CD14-positive monocyte (primary cell): ENCODE measurements at regions not wholly inside any gene's neighbourhood (a gene's known extent, or its start where the extent isn't known, plus 50 kb on each side); places are given as distances from the start of the nearest gene placed in this dataset.

ENCODE experiments used
- DNase-seq, 3 donors: peaks; one replicate each; pipeline ENCODE4 v3.0.0-alpha.2; 2011 to 2022
- H2AFZ ChIP-seq: 2 replicates; pipeline ENCODE4 v1.6.0; 2012; ENCODE audit warnings: mild to moderate bottlenecking, low read depth, low read length, inconsistent platforms; ENCODE audit not compliant: insufficient read depth, poor library complexity, severe bottlenecking
- H3K27ac ChIP-seq, 2 donors: 1 replicate in 1 of 2; 2 replicates in 1 of 2; pipeline ENCODE4 v1.5.1; 2012 to 2013; ENCODE audit warnings: low read length in 2 of 2, control low read depth in 1 of 2, inconsistent platforms in 1 of 2, low read depth in 1 of 2, mild to moderate bottlenecking in 1 of 2
- H3K27me3 ChIP-seq, 2 donors: one replicate each; pipeline versions ENCODE4 v1.6.0 to v1.6.1; 2011 to 2013; ENCODE audit warnings: low read length in 2 of 2; ENCODE audit not compliant: control insufficient read depth in 2 of 2, insufficient read depth in 2 of 2
- H3K36me3 ChIP-seq, 2 donors: replicated peaks in 1 of 2; 1 replicate in 1 of 2; 2 replicates in 1 of 2; pipeline versions ENCODE4 v1.5.1 to v1.6.1; 2012 to 2013; ENCODE audit warnings: low read length in 2 of 2, control low read depth in 1 of 2, inconsistent platforms in 1 of 2, mild to moderate bottlenecking in 1 of 2; ENCODE audit not compliant: insufficient read depth in 2 of 2, control insufficient read depth in 1 of 2
- H3K4me1 ChIP-seq, 2 donors: 1 replicate in 1 of 2; 2 replicates in 1 of 2; pipeline versions ENCODE4 v1.5.1 to v1.6.1; 2012 to 2013; ENCODE audit warnings: low read length in 2 of 2, control low read depth in 1 of 2, inconsistent platforms in 1 of 2, mild to moderate bottlenecking in 1 of 2, moderate library complexity in 1 of 2; ENCODE audit not compliant: insufficient read depth in 2 of 2, control insufficient read depth in 1 of 2
- H3K4me2 ChIP-seq: replicated peaks from 2 replicates; pipeline ENCODE3; 2012; ENCODE audit warnings: low read length, moderate library complexity, mild to moderate bottlenecking; ENCODE audit not compliant: poor library complexity, severe bottlenecking; ENCODE audit errors: extremely low read depth
- H3K4me3 ChIP-seq, 3 experiments: fragments of 200-600 bp in 1 of 3; sonication (generic) in 1 of 3; replicated peaks in 1 of 3; 1 replicate in 2 of 3; 2 replicates in 1 of 3; pipeline ENCODE4 v1.5.1; 2011 to 2013; ENCODE audit warnings: low read length in 3 of 3, mild to moderate bottlenecking in 3 of 3, control low read depth in 2 of 3, low read depth in 2 of 3, inconsistent platforms in 1 of 3, moderate library complexity in 1 of 3
- H3K79me2 ChIP-seq: 2 replicates; pipeline ENCODE4 v1.6.0; 2012; ENCODE audit warnings: mild to moderate bottlenecking, control low read depth, inconsistent platforms, low read length, moderate library complexity; ENCODE audit not compliant: insufficient read depth
- H3K9ac ChIP-seq: 2 replicates; pipeline ENCODE4 v1.6.0; 2017; ENCODE audit warnings: low read length, mild to moderate bottlenecking; ENCODE audit not compliant: insufficient read depth, poor library complexity, severe bottlenecking
- H3K9me3 ChIP-seq, 2 donors: replicated peaks in 1 of 2; 1 replicate in 1 of 2; 2 replicates in 1 of 2; pipeline versions ENCODE4 v1.5.1 to v1.6.1; 2012 to 2013; ENCODE audit warnings: low read length in 2 of 2, control low read depth in 1 of 2; ENCODE audit not compliant: control insufficient read depth in 1 of 2, insufficient read depth in 1 of 2
- H4K20me1 ChIP-seq: 2 replicates; pipeline ENCODE4 v1.6.0; 2012; ENCODE audit warnings: mild to moderate bottlenecking, low read length, control low read depth, moderate library complexity; ENCODE audit not compliant: insufficient read depth
- H3K27ac Mint-ChIP-seq, 7 donors: one replicate each; pipeline ENCODE4 v1.8.0; 2020; ENCODE audit warnings: mild to moderate bottlenecking in 7 of 7, mixed read lengths in 7 of 7, moderate library complexity in 6 of 7, inconsistent platforms in 2 of 7
- H3K27me3 Mint-ChIP-seq, 3 donors: one replicate each; pipeline ENCODE4 v1.8.0; 2021 to 2022; ENCODE audit warnings: low read depth in 3 of 3, mild to moderate bottlenecking in 3 of 3, mixed read lengths in 3 of 3, moderate library complexity in 3 of 3, inconsistent platforms in 1 of 3
- H3K36me3 Mint-ChIP-seq, 2 donors: one replicate each; pipeline ENCODE4 v1.8.0; 2020; ENCODE audit warnings: mixed read lengths in 2 of 2, inconsistent platforms in 1 of 2, mild to moderate bottlenecking in 1 of 2
- H3K4me1 Mint-ChIP-seq: one replicate; pipeline ENCODE4 v1.8.0; 2020; ENCODE audit warnings: mild to moderate bottlenecking, mixed read lengths
- H3K4me3 Mint-ChIP-seq, 2 donors: one replicate each; pipeline ENCODE4 v1.8.0; 2020; ENCODE audit warnings: mild to moderate bottlenecking in 2 of 2, mixed read lengths in 2 of 2, moderate library complexity in 1 of 2
- H3K9me3 Mint-ChIP-seq, 7 donors: one replicate each; pipeline ENCODE4 v1.8.0; 2020 to 2022; ENCODE audit warnings: mixed read lengths in 7 of 7, mild to moderate bottlenecking in 6 of 7, moderate library complexity in 6 of 7, inconsistent platforms in 2 of 7
- CTCF ChIP-seq: fragments of 200-600 bp; IDR thresholded peaks from one replicate; pipeline ENCODE4 v1.8.0; 2022; ENCODE audit warnings: antibody characterized with exemption, mild to moderate bottlenecking
- WGBS: methylation state at CpG from one replicate; pipeline ENCODE4 v1.1.5; 2013; ENCODE audit warnings: missing lambda C conversion rate; ENCODE audit not compliant: insufficient coverage; 5-methylcytosine and 5-hydroxymethylcytosine counted together
- intact Hi-C, 2 donors: fragments of 100-400 bp; cut with micrococcal nuclease; formaldehyde crosslinking; loops; one replicate each; pipeline versions ENCODE4 v1.15.0 to v1.15.1; 2023

DNA sequence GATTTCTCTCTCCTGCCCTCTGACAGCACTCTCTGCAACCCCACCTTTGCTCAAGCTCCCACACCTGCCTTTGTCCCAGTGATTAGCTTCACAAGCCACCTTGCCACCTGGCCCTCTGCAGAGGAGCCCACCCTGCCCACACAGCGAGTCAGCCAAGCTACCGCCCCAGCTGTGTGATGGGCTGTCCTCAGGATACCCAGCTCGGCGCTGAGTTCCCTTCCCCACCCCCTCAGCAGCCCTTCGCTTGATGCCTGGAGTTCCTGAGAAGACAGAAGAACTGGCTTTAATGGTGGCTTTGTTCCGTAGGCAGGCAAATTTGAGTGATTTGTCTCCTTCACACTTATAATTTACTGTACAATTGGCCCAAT lies 266.4 kb downstream of the CBLN1 start:
- Histone ChIP-seq H3K4me3 (no peak overlapping the region), H3K27ac (no peak overlapping the region), H3K79me2 (no peaks in the 10 kb centered on the region), H3K9me3 (no peaks in the 10 kb centered on the region), H4K20me1 (no peaks in the 10 kb centered on the region), H3K36me3 (no peaks in the 10 kb centered on the region), H3K27me3 (no peaks in the 10 kb centered on the region), H3K9ac (no peak overlapping the region), H3K4me1 (no peaks in the 10 kb centered on the region), H3K4me2 (no peak overlapping the region), H2AFZ (no peak overlapping the region)
- no peak for TF ChIP-seq CTCF
- WGBS = 60% methylated on average over 1 of the region's 6 CpGs
- no peak overlapping the region for H3K27ac Mint-ChIP-seq
- DNase-seq = no peak
- no peaks in the 10 kb centered on the region for H3K4me1 Mint-ChIP-seq
- H3K9me3 Mint-ChIP-seq = peaks cover 0 to 5% (median 1%) of the 10 kb centered on the region in 7 donors
- no peaks in the 10 kb centered on the region for H3K36me3 Mint-ChIP-seq
- no peak overlapping the region for H3K4me3 Mint-ChIP-seq
- intact Hi-C loops = loop anchor here in 1 of 2 donors (10.0 kb wide), 1 partner anchor 60 kb away; no protein-coding TSS in a partner anchor
- H3K27me3 Mint-ChIP-seq = peaks cover 6 to 17% (median 7%) of the 10 kb centered on the region in 3 donors

GRCh38 chr16:49014277-49015224 lies 267.1 kb downstream of the CBLN1 start:
- Histone ChIP-seq H3K27ac (no peak overlapping the region), H3K9me3 (no peaks in the 10 kb centered on the region), H2AFZ (no peak overlapping the region), H4K20me1 (no peaks in the 10 kb centered on the region), H3K4me3 (no peak overlapping the region), H3K9ac (no peak overlapping the region), H3K79me2 (no peaks in the 10 kb centered on the region), H3K4me1 (no peaks in the 10 kb centered on the region), H3K4me2 (no peak overlapping the region), H3K36me3 (no peaks in the 10 kb centered on the region), H3K27me3 (no peaks in the 10 kb centered on the region)
- H3K4me1 Mint-ChIP-seq = no peaks in the 10 kb centered on the region
- no peaks in the 10 kb centered on the region for H3K36me3 Mint-ChIP-seq
- peaks cover 0 to 5% (median 1%) of the 10 kb centered on the region in 7 donors for H3K9me3 Mint-ChIP-seq
- H3K4me3 Mint-ChIP-seq = no peak overlapping the region
- no peak for DNase-seq
- peak overlapping the region in 3 of 7 donors; percentile 11 to 46 (median 15) for H3K27ac Mint-ChIP-seq
- H3K27me3 Mint-ChIP-seq = peaks cover 2 to 13% (median 5%) of the 10 kb centered on the region in 3 donors
- intact Hi-C loops = loop anchor here in 1 of 2 donors (10.0 kb wide), 1 partner anchor 60 kb away; no protein-coding TSS in a partner anchor
- WGBS = 70% methylated on average over 12 of the region's 15 CpGs
- TF ChIP-seq CTCF = no peak
